ENCODE measurements at regions not wholly inside any gene's neighbourhood (a gene's known extent, or its start where the extent isn't known, plus 50 kb on each side); places are given as distances from the start of the nearest gene placed in this dataset.
"Not testable (repeated sequence)": the region's sequence is repeated elsewhere in the genome, so short reads cannot be mapped to it uniquely, and the experiment has no call there.

DNA sequence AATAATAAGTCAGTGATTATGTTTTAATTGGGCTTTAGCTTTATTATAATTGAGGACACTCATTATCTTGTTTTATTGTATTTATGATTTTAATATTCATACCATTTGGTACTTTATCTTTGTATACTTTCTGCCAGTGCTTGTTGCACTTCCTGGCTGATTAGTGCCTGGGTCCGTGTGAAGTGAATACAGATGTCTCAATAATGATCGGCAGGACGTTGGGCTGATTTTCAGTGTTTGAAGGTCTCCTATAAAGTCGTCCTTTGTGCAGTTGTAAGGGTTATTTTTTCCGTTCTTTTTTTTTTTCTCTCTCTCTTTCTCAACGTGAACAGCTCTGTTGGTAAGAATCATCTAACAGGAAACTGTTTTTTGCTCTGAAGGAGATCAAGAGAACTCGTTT lies 450.0 kb upstream of the POU3F2 start:
- H3K27ac Mint-ChIP-seq, result no peak overlapping the region
- TF ChIP-seq, protein P1, sequence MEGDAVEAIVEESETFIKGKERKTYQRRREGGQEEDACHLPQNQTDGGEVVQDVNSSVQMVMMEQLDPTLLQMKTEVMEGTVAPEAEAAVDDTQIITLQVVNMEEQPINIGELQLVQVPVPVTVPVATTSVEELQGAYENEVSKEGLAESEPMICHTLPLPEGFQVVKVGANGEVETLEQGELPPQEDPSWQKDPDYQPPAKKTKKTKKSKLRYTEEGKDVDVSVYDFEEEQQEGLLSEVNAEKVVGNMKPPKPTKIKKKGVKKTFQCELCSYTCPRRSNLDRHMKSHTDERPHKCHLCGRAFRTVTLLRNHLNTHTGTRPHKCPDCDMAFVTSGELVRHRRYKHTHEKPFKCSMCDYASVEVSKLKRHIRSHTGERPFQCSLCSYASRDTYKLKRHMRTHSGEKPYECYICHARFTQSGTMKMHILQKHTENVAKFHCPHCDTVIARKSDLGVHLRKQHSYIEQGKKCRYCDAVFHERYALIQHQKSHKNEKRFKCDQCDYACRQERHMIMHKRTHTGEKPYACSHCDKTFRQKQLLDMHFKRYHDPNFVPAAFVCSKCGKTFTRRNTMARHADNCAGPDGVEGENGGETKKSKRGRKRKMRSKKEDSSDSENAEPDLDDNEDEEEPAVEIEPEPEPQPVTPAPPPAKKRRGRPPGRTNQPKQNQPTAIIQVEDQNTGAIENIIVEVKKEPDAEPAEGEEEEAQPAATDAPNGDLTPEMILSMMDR (IDR thresholded peaks at IDR 0.05), result no peak
- H3K36me3 Mint-ChIP-seq (ENCODE audit: low read depth), result no peaks in the 10 kb centered on the region
- DNase-seq, result no peak
- no peak overlapping the region for H3K4me3 Mint-ChIP-seq
- H3K4me1 Mint-ChIP-seq (ENCODE audit: low read depth), result no peaks in the 10 kb centered on the region
- H3K27me3 Mint-ChIP-seq (ENCODE audit: insufficient read depth), result no peaks in the 10 kb centered on the region
- H3K9me3 Mint-ChIP-seq, result peaks cover 23% of the 10 kb centered on the region

DNA sequence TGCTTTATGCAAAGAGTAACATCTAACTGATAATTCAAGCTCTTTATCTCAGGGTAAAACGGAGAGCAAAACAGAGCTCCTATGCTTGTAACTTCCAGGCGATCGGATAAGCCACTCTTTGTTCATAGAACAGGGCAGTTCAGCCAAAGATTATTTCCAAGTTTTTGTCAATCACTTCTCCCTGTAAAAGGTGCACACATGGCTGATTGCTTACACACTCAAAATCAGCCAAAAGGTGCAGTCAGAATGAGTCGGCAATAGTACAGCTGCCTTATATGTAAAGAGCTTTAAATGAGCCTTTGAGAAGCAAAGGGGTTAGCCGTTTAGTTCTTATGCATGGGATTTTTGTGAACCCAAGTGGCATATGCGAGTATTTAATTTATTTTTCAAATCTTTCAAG lies 449.6 kb upstream of the POU3F2 start:
- no peak for DNase-seq
- TF ChIP-seq, protein P1 (IDR thresholded peaks at IDR 0.05), result no peak
- Mint-ChIP-seq H3K4me1 (ENCODE audit: low read depth) (no peaks in the 10 kb centered on the region), H3K9me3 (peaks cover 24% of the 10 kb centered on the region), H3K4me3 (no peak overlapping the region), H3K36me3 (ENCODE audit: low read depth) (no peaks in the 10 kb centered on the region), H3K27me3 (ENCODE audit: insufficient read depth) (no peaks in the 10 kb centered on the region), H3K27ac (no peak overlapping the region)

DNA sequence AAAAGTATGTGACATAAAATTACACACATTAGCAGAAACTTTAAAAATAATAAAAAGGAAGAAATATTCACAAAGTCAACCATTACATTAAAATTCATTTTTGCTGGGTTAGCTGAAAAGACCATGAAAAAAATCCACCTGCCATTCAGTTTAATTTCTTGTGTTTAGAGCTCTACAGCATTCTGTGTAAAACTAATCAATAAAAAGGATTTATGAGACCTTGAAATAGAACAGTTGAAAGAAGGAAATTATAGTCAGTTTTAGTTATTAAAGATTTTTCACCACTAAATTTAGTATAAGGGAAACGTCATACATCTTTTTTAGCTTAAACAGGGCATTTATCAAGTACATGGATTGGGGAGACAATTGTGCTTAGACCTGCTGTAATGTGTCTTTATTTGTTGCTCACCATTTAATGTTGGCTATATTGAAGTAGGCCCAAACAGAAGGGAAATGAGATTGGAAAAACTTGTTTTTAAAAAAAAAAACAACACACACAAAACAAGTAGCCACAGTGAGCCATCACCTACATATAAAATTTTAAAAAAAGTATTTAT lies 438.7 kb upstream of the POU3F2 start:
- Mint-ChIP-seq H3K4me1 (ENCODE audit: low read depth) (no peaks in the 10 kb centered on the region), H3K27me3 (ENCODE audit: insufficient read depth) (no peaks in the 10 kb centered on the region), H3K27ac (no peak overlapping the region), H3K36me3 (ENCODE audit: low read depth) (no peaks in the 10 kb centered on the region), H3K4me3 (no peak overlapping the region), H3K9me3 (peaks cover 14% of the 10 kb centered on the region)
- TF ChIP-seq, protein P1 (IDR thresholded peaks at IDR 0.05), result no peak
- DNase-seq, result no peak

DNA sequence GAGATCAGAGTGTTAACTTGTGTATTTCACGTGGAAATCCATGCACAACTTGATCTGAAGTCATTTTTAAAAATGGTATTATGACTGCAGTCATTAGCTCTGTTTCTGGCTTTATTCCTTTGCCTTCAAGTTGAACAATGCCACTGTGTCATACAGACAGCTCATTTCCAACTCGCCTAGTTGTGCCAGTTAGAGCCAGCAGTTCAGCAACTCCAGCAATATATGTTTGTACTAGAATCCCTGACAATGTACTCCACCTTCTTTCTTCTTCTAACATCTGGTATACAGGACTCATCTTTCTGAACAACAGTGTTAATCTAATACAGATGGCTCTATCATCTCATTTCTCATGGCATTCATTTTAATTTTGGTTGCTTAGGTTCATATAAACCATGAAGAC lies 418.3 kb upstream of the POU3F2 start:
- Mint-ChIP-seq H3K4me1 (ENCODE audit: low read depth) (no peaks in the 10 kb centered on the region), H3K36me3 (ENCODE audit: low read depth) (no peaks in the 10 kb centered on the region; the same call in 1 of the 2 replicates), H3K27me3 (ENCODE audit: insufficient read depth) (no peaks in the 10 kb centered on the region), H3K27ac (no peak overlapping the region), H3K9me3 (peaks cover 39% of the 10 kb centered on the region), H3K4me3 (no peak overlapping the region)
- no peak for DNase-seq
- TF ChIP-seq, protein P1 (IDR thresholded peaks at IDR 0.05), result no peak

DNA sequence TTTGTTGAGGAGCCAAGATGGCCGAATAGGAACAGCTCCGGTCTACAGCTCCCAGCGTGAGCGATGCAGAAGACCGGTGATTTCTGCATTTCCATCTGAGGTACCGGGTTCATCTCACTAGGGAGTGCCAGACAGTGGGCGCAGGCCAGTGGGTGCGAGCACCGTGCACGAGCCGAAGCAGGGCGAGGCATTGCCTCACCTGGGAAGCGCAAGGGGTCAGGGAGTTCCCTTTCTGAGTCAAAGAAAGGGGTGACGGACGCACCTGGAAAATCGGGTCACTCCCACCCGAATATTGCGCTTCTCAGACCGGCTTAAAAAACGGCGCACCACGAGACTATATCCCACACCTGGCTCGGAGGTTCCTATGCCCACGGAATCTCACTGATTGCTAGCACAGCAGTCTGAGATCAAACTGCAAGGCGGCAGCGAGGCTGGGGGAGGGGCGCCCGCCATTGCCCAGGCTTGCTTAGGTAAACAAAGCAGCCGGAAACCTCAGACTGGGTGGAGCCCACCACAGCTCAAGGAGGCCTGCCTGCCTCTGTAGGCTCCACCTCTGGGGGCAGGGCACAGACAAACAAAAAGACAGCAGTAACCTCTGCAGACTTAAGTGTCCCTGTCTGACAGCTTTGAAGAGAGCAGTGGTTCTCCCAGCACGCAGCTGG lies 417.7 kb upstream of the POU3F2 start:
- not testable (repeated sequence) for H3K36me3 Mint-ChIP-seq (ENCODE audit: low read depth); DNase-seq; H3K4me3 Mint-ChIP-seq; H3K27ac Mint-ChIP-seq; H3K4me1 Mint-ChIP-seq (ENCODE audit: low read depth); H3K27me3 Mint-ChIP-seq (ENCODE audit: insufficient read depth)
- peaks cover 35% of the 10 kb centered on the region for H3K9me3 Mint-ChIP-seq

DNA sequence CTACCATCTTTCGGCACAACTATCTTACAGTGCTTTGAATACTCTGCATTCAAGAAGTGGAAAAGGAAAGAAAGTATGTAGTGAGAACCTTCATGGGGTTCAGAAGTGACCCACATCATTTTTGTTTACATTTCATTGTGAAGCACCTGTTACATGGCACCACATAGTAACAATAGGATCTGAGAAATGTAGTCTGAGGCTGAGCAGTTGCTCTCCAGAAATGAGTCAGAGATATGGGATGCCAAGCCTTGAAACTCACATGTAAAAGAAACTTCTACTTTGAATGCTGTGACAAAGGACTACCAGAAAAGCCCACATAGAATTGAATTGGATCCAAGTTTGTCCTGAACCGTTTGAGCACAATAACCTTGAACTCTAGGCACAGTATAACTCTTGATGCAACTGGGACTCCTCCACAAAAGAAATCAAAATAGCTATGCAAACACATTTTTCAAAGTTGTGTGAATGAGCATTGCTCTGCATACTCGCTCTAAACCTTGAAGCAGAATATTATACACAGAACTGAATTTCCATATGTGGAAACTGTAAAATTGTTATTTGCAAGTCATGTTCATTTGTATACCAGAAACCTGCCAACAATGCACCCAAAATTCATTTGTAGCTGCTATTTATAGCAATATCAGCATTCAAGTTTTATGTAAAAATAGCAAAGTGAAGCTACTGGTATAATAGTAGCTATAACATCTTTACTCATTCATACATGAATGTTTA lies 400.9 kb upstream of the POU3F2 start:
- Mint-ChIP-seq H3K36me3 (ENCODE audit: low read depth) (no peaks in the 10 kb centered on the region), H3K4me1 (ENCODE audit: low read depth) (no peaks in the 10 kb centered on the region), H3K27me3 (ENCODE audit: insufficient read depth) (no peaks in the 10 kb centered on the region), H3K27ac (no peak overlapping the region), H3K9me3 (peaks cover 15% of the 10 kb centered on the region; the same call in 1 of the 2 replicates), H3K4me3 (no peak overlapping the region)
- no peak for DNase-seq
- TF ChIP-seq, protein P1 (IDR thresholded peaks at IDR 0.05), result no peak
